Uterus (tissue), 2 donors: ENCODE measurements at regions not wholly inside any gene's neighbourhood (a gene's known extent, or its start where the extent isn't known, plus 50 kb on each side); places are given as distances from the start of the nearest gene placed in this dataset.

ENCODE experiments used
- POLR2A ChIP-seq, 2 donors: fragments of 450-650 bp; IDR thresholded peaks; one replicate each; pipeline ENCODE4 v1.6.1; 2016; ENCODE audit warnings: antibody characterized with exemption in 2 of 2, mild to moderate bottlenecking in 1 of 2, moderate library complexity in 1 of 2
- TF ChIP-seq, protein P1 (sequence below), 4 experiments: fragments of 200-600 bp in 2 of 4; fragments of 450-650 bp in 2 of 4; sonication (generic) in 2 of 4; IDR thresholded peaks; one replicate each; pipeline ENCODE4 v1.5.1; 2016 to 2019; ENCODE audit warnings: antibody characterized with exemption in 4 of 4, mild to moderate bottlenecking in 2 of 4, moderate library complexity in 1 of 4

- TF ChIP-seq, protein P1, sequence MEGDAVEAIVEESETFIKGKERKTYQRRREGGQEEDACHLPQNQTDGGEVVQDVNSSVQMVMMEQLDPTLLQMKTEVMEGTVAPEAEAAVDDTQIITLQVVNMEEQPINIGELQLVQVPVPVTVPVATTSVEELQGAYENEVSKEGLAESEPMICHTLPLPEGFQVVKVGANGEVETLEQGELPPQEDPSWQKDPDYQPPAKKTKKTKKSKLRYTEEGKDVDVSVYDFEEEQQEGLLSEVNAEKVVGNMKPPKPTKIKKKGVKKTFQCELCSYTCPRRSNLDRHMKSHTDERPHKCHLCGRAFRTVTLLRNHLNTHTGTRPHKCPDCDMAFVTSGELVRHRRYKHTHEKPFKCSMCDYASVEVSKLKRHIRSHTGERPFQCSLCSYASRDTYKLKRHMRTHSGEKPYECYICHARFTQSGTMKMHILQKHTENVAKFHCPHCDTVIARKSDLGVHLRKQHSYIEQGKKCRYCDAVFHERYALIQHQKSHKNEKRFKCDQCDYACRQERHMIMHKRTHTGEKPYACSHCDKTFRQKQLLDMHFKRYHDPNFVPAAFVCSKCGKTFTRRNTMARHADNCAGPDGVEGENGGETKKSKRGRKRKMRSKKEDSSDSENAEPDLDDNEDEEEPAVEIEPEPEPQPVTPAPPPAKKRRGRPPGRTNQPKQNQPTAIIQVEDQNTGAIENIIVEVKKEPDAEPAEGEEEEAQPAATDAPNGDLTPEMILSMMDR (IDR thresholded peaks at IDR 0.05), result no peak
- no peak for TF ChIP-seq POLR2A (IDR thresholded peaks at IDR 0.05)
Measured at GRCh38 chr2:239719791-239720360, 305.3 kb downstream of the NDUFA10 start.
